Prostate gland (tissue), 2 donors: ENCODE measurements at regions not wholly inside any gene's neighbourhood (a gene's known extent, or its start where the extent isn't known, plus 50 kb on each side); places are given as distances from the start of the nearest gene placed in this dataset.

Experiments used
- POLR2A ChIP-seq: fragments of 450-650 bp; IDR thresholded peaks from one replicate; pipeline ENCODE4 v1.6.1; 2016; ENCODE audit warnings: antibody characterized with exemption, mild to moderate bottlenecking
- POLR2AphosphoS5 ChIP-seq: sonication (generic); formaldehyde crosslinking; IDR thresholded peaks from one replicate; pipeline ENCODE4 v1.6.1; 2017; ENCODE audit warnings: antibody characterized with exemption
- TF ChIP-seq, protein P1 (sequence below), 4 experiments: fragments of 200-600 bp in 2 of 4; fragments of 450-650 bp in 2 of 4; sonication (generic) in 2 of 4; IDR thresholded peaks; 1 replicate in 3 of 4; 2 replicates in 1 of 4; pipeline ENCODE4 v1.5.1; 2016 to 2019; ENCODE audit warnings: antibody characterized with exemption in 4 of 4, mild to moderate bottlenecking in 2 of 4, moderate library complexity in 2 of 4

DNA sequence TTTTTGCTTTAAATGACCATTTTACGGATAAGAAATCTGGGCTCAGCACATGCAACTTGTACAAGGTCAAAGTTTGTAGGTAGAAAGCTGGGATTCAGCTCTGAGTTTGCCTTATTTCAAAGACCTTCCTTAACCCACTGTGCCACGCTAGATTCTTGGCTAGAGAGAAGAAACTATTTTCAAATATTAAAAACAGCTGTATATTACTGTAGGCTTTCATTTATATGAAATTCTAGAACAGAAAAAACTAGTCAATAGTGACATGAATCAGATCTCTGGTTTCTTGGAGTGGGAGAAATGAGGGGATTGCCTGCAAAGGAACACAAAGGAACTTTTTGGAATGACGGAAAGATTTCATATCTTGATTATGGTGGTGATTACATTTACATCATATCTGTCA, 53.0 kb upstream of the C1GALT1 start:
- TF ChIP-seq POLR2A (no peak), POLR2AphosphoS5 (no peak)
- TF ChIP-seq, protein P1, sequence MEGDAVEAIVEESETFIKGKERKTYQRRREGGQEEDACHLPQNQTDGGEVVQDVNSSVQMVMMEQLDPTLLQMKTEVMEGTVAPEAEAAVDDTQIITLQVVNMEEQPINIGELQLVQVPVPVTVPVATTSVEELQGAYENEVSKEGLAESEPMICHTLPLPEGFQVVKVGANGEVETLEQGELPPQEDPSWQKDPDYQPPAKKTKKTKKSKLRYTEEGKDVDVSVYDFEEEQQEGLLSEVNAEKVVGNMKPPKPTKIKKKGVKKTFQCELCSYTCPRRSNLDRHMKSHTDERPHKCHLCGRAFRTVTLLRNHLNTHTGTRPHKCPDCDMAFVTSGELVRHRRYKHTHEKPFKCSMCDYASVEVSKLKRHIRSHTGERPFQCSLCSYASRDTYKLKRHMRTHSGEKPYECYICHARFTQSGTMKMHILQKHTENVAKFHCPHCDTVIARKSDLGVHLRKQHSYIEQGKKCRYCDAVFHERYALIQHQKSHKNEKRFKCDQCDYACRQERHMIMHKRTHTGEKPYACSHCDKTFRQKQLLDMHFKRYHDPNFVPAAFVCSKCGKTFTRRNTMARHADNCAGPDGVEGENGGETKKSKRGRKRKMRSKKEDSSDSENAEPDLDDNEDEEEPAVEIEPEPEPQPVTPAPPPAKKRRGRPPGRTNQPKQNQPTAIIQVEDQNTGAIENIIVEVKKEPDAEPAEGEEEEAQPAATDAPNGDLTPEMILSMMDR (IDR thresholded peaks at IDR 0.05), result no peak
